ENCODE measurements at regions not wholly inside any gene's neighbourhood (a gene's known extent, or its start where the extent isn't known, plus 50 kb on each side); places are given as distances from the start of the nearest gene placed in this dataset.

DNA sequence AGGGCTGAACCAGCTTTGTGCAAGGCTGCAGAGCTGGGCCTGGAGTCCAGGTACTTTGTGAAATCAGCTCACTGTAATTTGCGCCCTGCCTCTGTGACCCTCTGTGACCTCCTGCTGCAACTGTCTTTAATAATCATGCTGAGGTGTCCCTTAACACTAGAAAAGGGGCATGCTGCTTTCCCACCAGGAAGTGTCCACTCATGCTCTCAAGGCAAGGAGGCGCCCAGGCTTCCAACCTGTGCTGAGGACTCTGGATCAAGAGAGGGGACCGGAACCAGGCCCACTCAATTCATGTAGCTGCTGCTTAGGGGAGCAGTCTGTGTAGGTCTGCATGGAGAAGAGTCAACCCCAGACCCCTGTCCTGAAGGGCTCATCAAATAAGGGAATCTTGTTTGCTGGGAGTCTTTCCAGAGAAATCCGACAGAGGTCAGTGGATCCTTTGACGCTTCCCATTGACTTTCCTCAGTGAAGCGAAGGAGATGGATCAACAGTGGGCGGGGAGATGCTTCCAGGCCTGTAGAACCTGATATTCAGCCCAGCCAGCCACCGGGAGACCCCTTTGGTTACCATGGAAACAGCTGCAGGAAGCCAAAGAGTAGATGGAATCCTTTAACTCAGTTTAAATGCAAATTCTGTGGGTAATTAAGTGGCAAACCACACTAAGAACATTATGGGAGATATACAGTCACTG lies 945.9 kb downstream of the GRID1 start:
- no peak overlapping the region for H3K4me3 ChIP-seq (replicated peaks; ENCODE audit: low read depth, low read length)
- no peak for DNase-seq (ENCODE audit: low read depth)
- TF ChIP-seq, protein P1, sequence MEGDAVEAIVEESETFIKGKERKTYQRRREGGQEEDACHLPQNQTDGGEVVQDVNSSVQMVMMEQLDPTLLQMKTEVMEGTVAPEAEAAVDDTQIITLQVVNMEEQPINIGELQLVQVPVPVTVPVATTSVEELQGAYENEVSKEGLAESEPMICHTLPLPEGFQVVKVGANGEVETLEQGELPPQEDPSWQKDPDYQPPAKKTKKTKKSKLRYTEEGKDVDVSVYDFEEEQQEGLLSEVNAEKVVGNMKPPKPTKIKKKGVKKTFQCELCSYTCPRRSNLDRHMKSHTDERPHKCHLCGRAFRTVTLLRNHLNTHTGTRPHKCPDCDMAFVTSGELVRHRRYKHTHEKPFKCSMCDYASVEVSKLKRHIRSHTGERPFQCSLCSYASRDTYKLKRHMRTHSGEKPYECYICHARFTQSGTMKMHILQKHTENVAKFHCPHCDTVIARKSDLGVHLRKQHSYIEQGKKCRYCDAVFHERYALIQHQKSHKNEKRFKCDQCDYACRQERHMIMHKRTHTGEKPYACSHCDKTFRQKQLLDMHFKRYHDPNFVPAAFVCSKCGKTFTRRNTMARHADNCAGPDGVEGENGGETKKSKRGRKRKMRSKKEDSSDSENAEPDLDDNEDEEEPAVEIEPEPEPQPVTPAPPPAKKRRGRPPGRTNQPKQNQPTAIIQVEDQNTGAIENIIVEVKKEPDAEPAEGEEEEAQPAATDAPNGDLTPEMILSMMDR (IDR thresholded peaks at IDR 0.05; ENCODE audit: low read length, missing control alignments): no peak

DNA sequence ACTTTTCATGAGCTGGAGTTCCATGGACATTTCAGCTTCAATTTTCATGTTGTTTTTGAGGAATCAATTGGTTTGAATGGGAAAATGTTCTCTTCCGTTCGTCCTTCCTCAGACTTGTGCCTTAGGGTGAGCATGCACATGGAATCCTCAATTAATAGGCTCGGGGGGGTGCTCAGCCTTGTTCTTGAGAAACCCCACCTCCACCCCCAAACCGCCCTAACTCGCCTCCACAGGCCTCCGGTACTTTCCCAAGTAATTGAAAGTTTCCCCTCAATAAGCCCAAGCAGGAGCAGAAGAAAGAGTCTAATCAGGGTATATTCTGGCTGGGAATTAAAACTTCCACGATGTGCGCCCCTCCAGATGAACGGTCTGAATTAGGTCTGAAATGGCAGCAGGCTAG lies 945.2 kb downstream of the GRID1 start:
- no peak overlapping the region for H3K4me3 ChIP-seq (replicated peaks; ENCODE audit: low read depth, low read length)
- TF ChIP-seq, protein P1 (IDR thresholded peaks at IDR 0.05; ENCODE audit: low read length, missing control alignments): no peak
- DNase-seq (ENCODE audit: low read depth): no peak

DNA sequence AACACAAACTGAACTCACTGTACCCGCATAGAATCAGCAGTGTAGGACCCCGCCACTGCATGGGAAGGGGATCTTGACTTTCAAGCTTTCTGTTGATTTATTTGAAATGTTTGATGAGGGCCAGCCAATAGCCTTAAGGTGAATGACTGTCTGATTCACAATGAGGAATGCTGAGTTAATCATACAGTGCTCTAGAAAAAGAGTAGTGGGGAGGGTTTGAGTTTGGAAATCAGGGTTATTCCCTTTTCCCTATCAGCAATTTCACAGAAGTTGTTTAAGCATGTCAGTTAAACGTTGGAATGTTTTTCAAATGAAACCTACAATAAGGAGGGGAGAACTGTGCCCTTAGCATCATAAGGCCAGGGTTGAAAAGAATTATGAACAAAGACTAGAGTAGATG lies 937.5 kb downstream of the GRID1 start:
- DNase-seq (ENCODE audit: low read depth): no peak
- TF ChIP-seq, protein P1 (IDR thresholded peaks at IDR 0.05; ENCODE audit: low read length, missing control alignments): no peak
- H3K4me3 ChIP-seq (replicated peaks; ENCODE audit: low read depth, low read length): no peak overlapping the region

DNA sequence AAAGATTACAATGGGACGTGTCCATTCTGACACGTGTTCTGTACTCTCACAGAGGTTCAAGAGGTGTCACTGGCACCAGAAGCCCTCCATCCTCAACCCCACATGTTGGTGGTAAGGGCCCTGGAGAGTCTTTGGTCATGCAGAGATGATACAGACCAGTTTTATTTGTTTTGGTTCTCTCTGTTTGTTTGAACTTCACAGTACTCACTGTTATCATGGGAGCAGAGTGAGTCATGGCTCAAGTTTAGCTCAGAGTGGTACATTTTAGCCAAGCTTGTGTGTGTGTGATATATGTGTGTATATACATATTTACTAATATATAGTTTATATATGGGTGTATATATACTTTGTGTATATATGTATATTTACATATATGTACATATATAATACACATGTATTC lies 935.6 kb downstream of the GRID1 start:
- DNase-seq (ENCODE audit: low read depth): no peak
- no peak overlapping the region for H3K4me3 ChIP-seq (replicated peaks; ENCODE audit: low read depth, low read length)
- TF ChIP-seq, protein P1 (IDR thresholded peaks at IDR 0.05; ENCODE audit: low read length, missing control alignments): no peak

DNA sequence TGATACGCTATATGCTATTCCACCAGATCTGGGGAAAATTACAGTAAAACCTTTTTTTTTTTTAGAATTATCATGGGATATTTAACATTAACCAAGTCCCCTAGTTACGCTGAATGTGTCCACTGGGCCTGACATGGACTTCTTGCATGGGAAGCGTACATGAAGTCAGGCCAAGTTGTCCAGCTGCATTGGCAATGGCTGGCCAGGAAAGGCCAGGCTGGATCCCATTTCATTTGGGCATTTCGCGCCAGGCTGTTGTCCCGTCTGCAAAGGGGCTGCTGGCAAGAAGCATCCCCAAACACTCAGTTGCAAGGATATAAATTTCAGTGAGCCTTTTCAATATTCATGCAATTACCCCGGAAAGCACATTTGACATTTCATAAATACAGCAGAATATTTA lies 933.3 kb downstream of the GRID1 start:
- H3K4me3 ChIP-seq (replicated peaks; ENCODE audit: low read depth, low read length): no peak overlapping the region
- TF ChIP-seq, protein P1 (IDR thresholded peaks at IDR 0.05; ENCODE audit: low read length, missing control alignments): no peak
- DNase-seq (ENCODE audit: low read depth): no peak

DNA sequence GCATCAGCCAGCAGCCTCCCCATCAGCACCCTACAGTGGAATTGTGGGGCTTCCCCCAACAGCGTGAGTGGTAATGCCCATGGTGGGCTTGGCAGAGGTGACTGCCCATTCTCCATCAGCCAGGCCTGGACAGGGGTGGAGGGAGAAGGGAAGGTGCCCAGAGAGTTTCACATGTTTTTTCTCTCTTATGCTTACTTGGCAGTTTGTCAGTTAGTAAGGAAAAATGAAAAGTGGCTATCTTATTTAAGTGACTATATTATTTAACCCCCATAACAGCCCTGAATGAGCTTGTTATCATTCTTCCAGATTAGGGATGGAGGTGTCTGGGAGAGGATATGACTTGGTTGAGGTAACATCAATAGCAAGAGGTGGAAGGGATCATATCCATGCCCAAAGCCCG lies 921.7 kb downstream of the GRID1 start:
- TF ChIP-seq, protein P1 (IDR thresholded peaks at IDR 0.05; ENCODE audit: low read length, missing control alignments): no peak
- DNase-seq (ENCODE audit: low read depth): no peak
- no peak overlapping the region for H3K4me3 ChIP-seq (replicated peaks; ENCODE audit: low read depth, low read length)

DNA sequence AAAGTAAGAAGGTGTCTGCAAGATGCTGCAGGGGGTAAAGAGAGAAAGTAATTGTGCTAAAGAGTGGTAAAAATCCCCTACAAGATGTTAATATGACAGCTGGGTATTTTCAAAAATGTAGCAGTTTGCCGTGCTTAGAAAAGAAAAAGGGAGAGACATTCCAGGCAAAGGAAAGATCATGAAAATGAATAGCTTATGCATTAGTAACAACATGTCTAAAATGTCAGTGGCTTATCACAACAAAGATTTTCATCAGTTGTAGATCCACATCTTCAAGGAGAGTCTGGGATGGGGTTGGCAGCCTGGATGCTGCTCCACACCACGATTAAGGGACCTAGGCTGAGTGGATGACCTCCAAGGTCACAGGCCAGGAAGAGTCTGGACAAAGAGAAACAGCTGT lies 920.9 kb downstream of the GRID1 start:
- TF ChIP-seq, protein P1 (IDR thresholded peaks at IDR 0.05; ENCODE audit: low read length, missing control alignments): no peak
- H3K4me3 ChIP-seq (replicated peaks; ENCODE audit: low read depth, low read length): no peak overlapping the region

More for the DNA sequence above, 920.9 kb downstream of the GRID1 start:
- DNase-seq (ENCODE audit: low read depth): no peak

All from fibroblast of pulmonary artery (primary cell).